Vagina (tissue), 2 donors: ENCODE measurements at regions not wholly inside any gene's neighbourhood (a gene's known extent, or its start where the extent isn't known, plus 50 kb on each side); places are given as distances from the start of the nearest gene placed in this dataset.

ENCODE experiments used
- CTCF ChIP-seq, 3 experiments: fragments of 450-650 bp in 2 of 3; fragments of 200-600 bp in 1 of 3; sonication (generic) in 1 of 3; IDR thresholded peaks; one replicate each; pipeline ENCODE4 v1.5.1; 2017 to 2019; ENCODE audit warnings: antibody characterized with exemption in 3 of 3, mild to moderate bottlenecking in 2 of 3, moderate library complexity in 2 of 3
- POLR2A ChIP-seq, 2 donors: fragments of 450-650 bp; IDR thresholded peaks; one replicate each; pipeline ENCODE4 v1.6.1; 2017; ENCODE audit warnings: antibody characterized with exemption in 2 of 2, mild to moderate bottlenecking in 2 of 2, moderate library complexity in 2 of 2
- POLR2AphosphoS5 ChIP-seq, 2 donors: sonication (generic); formaldehyde crosslinking; IDR thresholded peaks; one replicate each; pipeline ENCODE4 v1.9.0; 2017; ENCODE audit warnings: antibody characterized with exemption in 2 of 2, mild to moderate bottlenecking in 2 of 2, low read depth in 1 of 2; ENCODE audit not compliant: insufficient read depth in 1 of 2

- TF ChIP-seq CTCF (IDR thresholded peaks at IDR 0.05) (no peak), POLR2A (IDR thresholded peaks at IDR 0.05) (no peak), POLR2AphosphoS5 (IDR thresholded peaks at IDR 0.05; ENCODE audit: insufficient read depth in 1 of 2, low read depth in 1 of 2) (no peak)
Observed at GRCh38 chr21:22703521-22703920, 1705.3 kb downstream of the NCAM2 start.
